SK-N-SH treated with all-trans-retinoic acid at 6 μM for 48 hours (cell line): ENCODE measurements at regions not wholly inside any gene's neighbourhood (a gene's known extent, or its start where the extent isn't known, plus 50 kb on each side); places are given as distances from the start of the nearest gene placed in this dataset.

Experiments used
- ATAC-seq: fragments of 200-7000 bp; cut with Tn5 transposase; 3 replicates; pipeline ENCODE4 v1.9.1; 2020; ENCODE audit warnings: mild to moderate bottlenecking, moderate library complexity
- ARNTL ChIP-seq: fragments of 450-650 bp; formaldehyde crosslinking; IDR thresholded peaks from 2 replicates; pipeline ENCODE4 v1.5.0; 2020; ENCODE audit warnings: low read depth, mild to moderate bottlenecking, moderate library complexity, borderline replicate concordance
- BACH2 ChIP-seq: fragments of 250-450 bp; sonication (Bioruptor Pico); IDR thresholded peaks from 2 replicates; pipeline ENCODE4 v1.9.0; 2021; ENCODE audit warnings: mild to moderate bottlenecking, borderline replicate concordance
- CREB5 ChIP-seq: fragments of 250-450 bp; sonication (Bioruptor Pico); IDR thresholded peaks from 2 replicates; pipeline ENCODE4 v1.5.1; 2020; ENCODE audit warnings: low read depth, mild to moderate bottlenecking, moderate library complexity
- CSDC2 ChIP-seq: fragments of 250-450 bp; sonication (Bioruptor Pico); IDR thresholded peaks from 2 replicates; pipeline ENCODE4 v1.5.0; 2020; ENCODE audit warnings: mild to moderate bottlenecking, moderate library complexity
- CSRNP3 ChIP-seq: fragments of 250-450 bp; sonication (Bioruptor Pico); IDR thresholded peaks from 2 replicates; pipeline ENCODE4 v1.5.1; 2021; ENCODE audit warnings: mild to moderate bottlenecking, moderate library complexity
- ESRRG ChIP-seq: fragments of 250-450 bp; sonication (Bioruptor Pico); IDR thresholded peaks from 2 replicates; pipeline ENCODE4 v1.6.1; 2021; ENCODE audit warnings: mild to moderate bottlenecking
- GLIS3 ChIP-seq: fragments of 250-450 bp; sonication (Bioruptor Pico); IDR thresholded peaks from 2 replicates; pipeline ENCODE4 v1.5.0; 2020; ENCODE audit warnings: mild to moderate bottlenecking, moderate library complexity
- ISL1 ChIP-seq: fragments of 250-450 bp; sonication (Bioruptor Pico); IDR thresholded peaks from 2 replicates; pipeline ENCODE4 v2.1.2; 2022; ENCODE audit warnings: mild to moderate bottlenecking, moderate library complexity
- OSR1 ChIP-seq: fragments of 250-450 bp; sonication (Bioruptor Pico); IDR thresholded peaks from 2 replicates; pipeline ENCODE4 v1.8.0; 2022; ENCODE audit warnings: moderate library complexity, mild to moderate bottlenecking, inconsistent platforms
- PATZ1 ChIP-seq: fragments of 250-450 bp; sonication (Bioruptor Pico); IDR thresholded peaks from 2 replicates; pipeline ENCODE4 v1.8.0; 2020; ENCODE audit warnings: mild to moderate bottlenecking, moderate library complexity, borderline replicate concordance
- PPARA ChIP-seq: fragments of 250-450 bp; sonication (Bioruptor Pico); IDR thresholded peaks from 2 replicates; pipeline ENCODE4 v1.5.0; 2020; ENCODE audit warnings: mild to moderate bottlenecking, borderline replicate concordance
- RARB ChIP-seq: fragments of 250-450 bp; sonication (Bioruptor Pico); IDR thresholded peaks from 2 replicates; pipeline ENCODE4 v1.8.0; 2021; ENCODE audit warnings: mild to moderate bottlenecking, moderate library complexity
- SNAI2 ChIP-seq: fragments of 250-450 bp; sonication (Bioruptor Pico); IDR thresholded peaks from 2 replicates; pipeline ENCODE4 v1.5.0; 2020; ENCODE audit warnings: mild to moderate bottlenecking, moderate library complexity
- TCF4 ChIP-seq: fragments of 250-450 bp; sonication (Bioruptor Pico); IDR thresholded peaks from 2 replicates; pipeline ENCODE4 v1.8.0; 2021; ENCODE audit warnings: mild to moderate bottlenecking, moderate library complexity, borderline replicate concordance
- TOX ChIP-seq: fragments of 250-450 bp; sonication (Bioruptor Pico); IDR thresholded peaks from 2 replicates; pipeline ENCODE4 v1.8.0; 2021; ENCODE audit warnings: mild to moderate bottlenecking, moderate library complexity, borderline replicate concordance
- ZC3H10 ChIP-seq: fragments of 250-450 bp; sonication (Bioruptor Pico); IDR thresholded peaks from 2 replicates; pipeline ENCODE4 v1.5.1; 2021; ENCODE audit warnings: mild to moderate bottlenecking, moderate library complexity
- ZFP3 ChIP-seq: fragments of 250-450 bp; sonication (Bioruptor Pico); IDR thresholded peaks from 2 replicates; pipeline ENCODE4 v1.5.0; 2020; ENCODE audit warnings: mild to moderate bottlenecking, moderate library complexity
- ZFP30 ChIP-seq: fragments of 450-650 bp; formaldehyde crosslinking; IDR thresholded peaks from 2 replicates; pipeline ENCODE4 v1.5.0; 2022; ENCODE audit warnings: mild to moderate bottlenecking, moderate library complexity
- ZNF565 ChIP-seq: fragments of 450-650 bp; formaldehyde crosslinking; conservative IDR thresholded peaks from 2 replicates; pipeline ENCODE4 v1.5.0; 2020; ENCODE audit warnings: low read depth, mild to moderate bottlenecking, moderate library complexity
- ZNF70 ChIP-seq: fragments of 450-650 bp; formaldehyde crosslinking; IDR thresholded peaks from 2 replicates; pipeline ENCODE4 v1.5.0; 2020; ENCODE audit warnings: mild to moderate bottlenecking, moderate library complexity
- ZNF8 ChIP-seq: fragments of 450-650 bp; formaldehyde crosslinking; IDR thresholded peaks from 2 replicates; pipeline ENCODE4 v1.5.0; 2020; ENCODE audit warnings: mild to moderate bottlenecking, moderate library complexity
- TF ChIP-seq, protein P1 (sequence below): fragments of 250-450 bp; sonication (Bioruptor Pico); IDR thresholded peaks from 2 replicates; pipeline ENCODE4 v1.8.0; 2021; ENCODE audit warnings: low read depth, mild to moderate bottlenecking, moderate library complexity, borderline replicate concordance

- TF ChIP-seq CSRNP3 (CRISPR knock-in tag) (no peak), PPARA (no peak), CSDC2 (CRISPR knock-in tag) (no peak)
Observed at GRCh38 chr5:173420108-173420507, 91.9 kb upstream of the STC2 start (continued).

- TF ChIP-seq CSDC2 (CRISPR knock-in tag) (no peak), ISL1 (CRISPR knock-in tag) (no peak), ARNTL (CRISPR knock-in tag) (no peak), ZFP30 (CRISPR knock-in tag) (no peak), BACH2 (CRISPR knock-in tag) (no peak), ZFP3 (CRISPR knock-in tag) (no peak), SNAI2 (CRISPR knock-in tag) (no peak), CSRNP3 (CRISPR knock-in tag) (no peak)
- TF ChIP-seq, all 23 proteins: peak for 0
- no peak for ATAC-seq
Observed at GRCh38 chr5:173413471-173413982, 85.3 kb upstream of the STC2 start.

DNA sequence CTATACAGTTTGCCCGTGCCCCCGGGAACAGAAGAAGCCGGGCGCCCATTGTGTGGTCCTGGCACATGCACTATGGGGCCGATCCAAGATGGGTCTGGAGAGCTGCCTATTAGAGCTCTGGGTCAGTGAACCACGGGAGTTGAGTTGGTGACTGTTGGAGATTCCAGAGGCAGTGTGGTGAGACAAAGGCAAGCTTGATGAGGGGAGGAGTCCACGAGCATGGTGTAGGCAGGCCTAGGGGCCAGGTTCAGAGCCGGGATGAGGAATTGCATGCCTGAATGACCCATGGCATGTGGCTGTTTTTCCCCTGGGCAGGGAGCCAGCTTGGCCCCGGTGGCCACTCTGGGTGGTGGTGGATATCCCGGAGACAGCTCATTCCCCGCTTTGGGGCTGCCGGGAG, 84.4 kb upstream of the STC2 start:
- ATAC-seq: no peak
- TF ChIP-seq, protein P1, sequence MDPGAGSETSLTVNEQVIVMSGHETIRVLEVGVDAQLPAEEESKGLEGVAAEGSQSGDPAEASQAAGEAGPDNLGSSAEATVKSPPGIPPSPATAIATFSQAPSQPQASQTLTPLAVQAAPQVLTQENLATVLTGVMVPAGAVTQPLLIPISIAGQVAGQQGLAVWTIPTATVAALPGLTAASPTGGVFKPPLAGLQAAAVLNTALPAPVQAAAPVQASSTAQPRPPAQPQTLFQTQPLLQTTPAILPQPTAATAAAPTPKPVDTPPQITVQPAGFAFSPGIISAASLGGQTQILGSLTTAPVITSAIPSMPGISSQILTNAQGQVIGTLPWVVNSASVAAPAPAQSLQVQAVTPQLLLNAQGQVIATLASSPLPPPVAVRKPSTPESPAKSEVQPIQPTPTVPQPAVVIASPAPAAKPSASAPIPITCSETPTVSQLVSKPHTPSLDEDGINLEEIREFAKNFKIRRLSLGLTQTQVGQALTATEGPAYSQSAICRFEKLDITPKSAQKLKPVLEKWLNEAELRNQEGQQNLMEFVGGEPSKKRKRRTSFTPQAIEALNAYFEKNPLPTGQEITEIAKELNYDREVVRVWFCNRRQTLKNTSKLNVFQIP (CRISPR knock-in tag): no peak
- TF ChIP-seq ISL1 (CRISPR knock-in tag): no peak
- no peak for TF ChIP-seq ESRRG
- no peak for TF ChIP-seq BACH2 (CRISPR knock-in tag)
- no peak for TF ChIP-seq OSR1 (CRISPR knock-in tag)
- TF ChIP-seq ZNF565 (CRISPR knock-in tag): no peak
- no peak for TF ChIP-seq ZC3H10
- TF ChIP-seq ZFP30 (CRISPR knock-in tag): no peak
- TF ChIP-seq ZNF70: no peak
- TF ChIP-seq GLIS3 (CRISPR knock-in tag): no peak
- no peak for TF ChIP-seq TCF4 (CRISPR knock-in tag)
- no peak for TF ChIP-seq ZNF8 (CRISPR knock-in tag)
- TF ChIP-seq CREB5 (CRISPR knock-in tag): no peak
- TF ChIP-seq SNAI2 (CRISPR knock-in tag): no peak
- TF ChIP-seq CSRNP3 (CRISPR knock-in tag): no peak
- no peak for TF ChIP-seq CSDC2 (CRISPR knock-in tag)
- TF ChIP-seq RARB (CRISPR knock-in tag): no peak
- no peak for TF ChIP-seq TOX (CRISPR knock-in tag)

GRCh38 chr5:173411791-173412555, 83.8 kb upstream of the STC2 start:
- TF ChIP-seq CSDC2 (CRISPR knock-in tag): no peak
- no peak for TF ChIP-seq CSRNP3 (CRISPR knock-in tag)
- TF ChIP-seq, protein P1 (CRISPR knock-in tag): no peak
- TF ChIP-seq ZFP30 (CRISPR knock-in tag): no peak
- no peak for TF ChIP-seq ISL1 (CRISPR knock-in tag)
- TF ChIP-seq PATZ1 (CRISPR knock-in tag): no peak
- no peak for TF ChIP-seq ZFP3 (CRISPR knock-in tag)
- TF ChIP-seq BACH2 (CRISPR knock-in tag): no peak
- no peak for ATAC-seq
